Hepatocyte (in vitro differentiated cells): ENCODE measurements at regions not wholly inside any gene's neighbourhood (a gene's known extent, or its start where the extent isn't known, plus 50 kb on each side); places are given as distances from the start of the nearest gene placed in this dataset.

Source experiments
- EZH2 ChIP-seq: fragments of 200-600 bp; sonication (generic); IDR thresholded peaks from 2 replicates; pipeline ENCODE4 v1.6.1; 2016; ENCODE audit warnings: antibody characterized with exemption, mild to moderate bottlenecking, borderline replicate concordance
- EZH2phosphoT487 ChIP-seq: fragments of 200-600 bp; sonication (generic); IDR thresholded peaks from one replicate; pipeline ENCODE4 v1.6.1; 2018; ENCODE audit warnings: antibody characterized with exemption, mild to moderate bottlenecking, low read depth, moderate library complexity; ENCODE audit not compliant: unreplicated experiment, severe bottlenecking
- TF ChIP-seq, protein P1 (sequence below): fragments of 200-600 bp; sonication (generic); IDR thresholded peaks from 2 replicates; pipeline ENCODE4 v1.5.1; 2016; ENCODE audit warnings: antibody characterized with exemption, mild to moderate bottlenecking; ENCODE audit not compliant: poor library complexity

DNA sequence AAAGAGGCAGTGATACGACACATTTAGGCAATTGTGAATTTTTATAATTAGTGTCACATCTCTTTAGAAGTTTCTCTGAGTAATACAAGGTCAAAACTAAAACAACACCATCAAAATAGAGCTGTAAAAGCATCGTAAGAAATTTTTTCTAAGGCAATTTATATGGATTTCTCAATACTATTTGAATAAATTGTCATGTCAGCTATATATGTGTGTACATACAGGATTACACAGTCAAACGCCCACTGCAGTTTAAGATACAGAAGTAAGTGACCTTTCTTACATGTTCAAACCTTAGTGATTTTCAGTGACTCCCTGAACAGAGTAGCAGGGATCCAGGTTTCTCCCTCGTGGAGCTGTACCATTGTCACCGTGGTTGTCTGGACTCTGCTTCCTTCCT lies 129.1 kb upstream of the CBLN2 start:
- TF ChIP-seq, protein P1, sequence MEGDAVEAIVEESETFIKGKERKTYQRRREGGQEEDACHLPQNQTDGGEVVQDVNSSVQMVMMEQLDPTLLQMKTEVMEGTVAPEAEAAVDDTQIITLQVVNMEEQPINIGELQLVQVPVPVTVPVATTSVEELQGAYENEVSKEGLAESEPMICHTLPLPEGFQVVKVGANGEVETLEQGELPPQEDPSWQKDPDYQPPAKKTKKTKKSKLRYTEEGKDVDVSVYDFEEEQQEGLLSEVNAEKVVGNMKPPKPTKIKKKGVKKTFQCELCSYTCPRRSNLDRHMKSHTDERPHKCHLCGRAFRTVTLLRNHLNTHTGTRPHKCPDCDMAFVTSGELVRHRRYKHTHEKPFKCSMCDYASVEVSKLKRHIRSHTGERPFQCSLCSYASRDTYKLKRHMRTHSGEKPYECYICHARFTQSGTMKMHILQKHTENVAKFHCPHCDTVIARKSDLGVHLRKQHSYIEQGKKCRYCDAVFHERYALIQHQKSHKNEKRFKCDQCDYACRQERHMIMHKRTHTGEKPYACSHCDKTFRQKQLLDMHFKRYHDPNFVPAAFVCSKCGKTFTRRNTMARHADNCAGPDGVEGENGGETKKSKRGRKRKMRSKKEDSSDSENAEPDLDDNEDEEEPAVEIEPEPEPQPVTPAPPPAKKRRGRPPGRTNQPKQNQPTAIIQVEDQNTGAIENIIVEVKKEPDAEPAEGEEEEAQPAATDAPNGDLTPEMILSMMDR, result no peak
- TF ChIP-seq EZH2, result no peak
- no peak for TF ChIP-seq EZH2phosphoT487
